HG02885 (cell line): ENCODE measurements at regions not wholly inside any gene's neighbourhood (a gene's known extent, or its start where the extent isn't known, plus 50 kb on each side); places are given as distances from the start of the nearest gene placed in this dataset.

Experiments
- ATAC-seq: cut with Tn5 transposase; IDR thresholded peaks from one replicate; pipeline ENCODE4 v1.9.1; 2021; ENCODE audit warnings: mild to moderate bottlenecking; ENCODE audit not compliant: unreplicated experiment, poor library complexity

DNA sequence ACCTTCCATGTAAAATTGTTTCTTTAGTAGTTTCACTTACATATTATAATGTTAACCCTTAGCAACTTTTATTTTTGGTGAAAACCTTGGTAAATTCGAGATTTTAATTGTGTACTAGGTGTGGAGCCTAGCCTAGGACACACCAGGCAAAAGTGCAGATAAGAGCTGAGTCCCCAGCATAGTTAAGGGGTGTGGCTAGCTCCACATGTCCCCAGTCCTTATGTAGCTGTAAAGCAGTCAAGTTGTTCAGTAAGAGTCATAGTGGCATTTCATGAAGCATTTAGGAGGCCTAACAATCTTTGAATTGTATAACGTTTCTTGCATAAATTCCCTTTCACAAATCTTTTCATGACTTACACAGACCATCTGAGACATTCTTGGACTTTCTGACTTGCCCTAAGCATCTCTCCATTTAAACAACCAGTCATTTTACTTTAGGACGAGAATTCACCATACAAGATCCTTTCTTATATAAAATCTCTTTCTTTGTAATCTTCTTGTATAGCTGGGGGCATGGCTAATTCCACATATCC is 53.8 kb upstream of the INHBA start:
- ATAC-seq, result no peak

DNA sequence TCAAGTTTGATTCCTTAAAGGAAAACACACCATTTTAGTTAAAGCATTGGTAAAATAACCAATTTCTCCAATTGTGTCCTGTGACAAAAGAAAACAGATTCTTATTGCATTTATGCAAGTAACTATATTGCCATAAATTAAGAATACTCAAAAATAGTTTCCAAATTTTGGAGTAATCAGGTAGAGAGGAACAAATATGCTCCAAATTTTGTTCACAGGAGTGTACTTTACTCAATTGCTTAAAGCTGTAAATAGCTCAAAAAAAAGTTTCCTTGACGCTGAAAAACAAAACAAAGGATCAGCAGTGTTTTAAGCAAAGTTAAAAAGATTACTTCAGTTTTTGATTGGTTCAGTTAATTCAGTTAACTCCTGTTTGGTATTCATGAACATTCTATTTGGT is 52.2 kb upstream of the INHBA start:
- no peak for ATAC-seq

GRCh38 chr7:41754046-41754445 is 51.2 kb upstream of the INHBA start:
- ATAC-seq, result no peak
